ENCODE measurements at regions not wholly inside any gene's neighbourhood (a gene's known extent, or its start where the extent isn't known, plus 50 kb on each side); places are given as distances from the start of the nearest gene placed in this dataset.

DNA sequence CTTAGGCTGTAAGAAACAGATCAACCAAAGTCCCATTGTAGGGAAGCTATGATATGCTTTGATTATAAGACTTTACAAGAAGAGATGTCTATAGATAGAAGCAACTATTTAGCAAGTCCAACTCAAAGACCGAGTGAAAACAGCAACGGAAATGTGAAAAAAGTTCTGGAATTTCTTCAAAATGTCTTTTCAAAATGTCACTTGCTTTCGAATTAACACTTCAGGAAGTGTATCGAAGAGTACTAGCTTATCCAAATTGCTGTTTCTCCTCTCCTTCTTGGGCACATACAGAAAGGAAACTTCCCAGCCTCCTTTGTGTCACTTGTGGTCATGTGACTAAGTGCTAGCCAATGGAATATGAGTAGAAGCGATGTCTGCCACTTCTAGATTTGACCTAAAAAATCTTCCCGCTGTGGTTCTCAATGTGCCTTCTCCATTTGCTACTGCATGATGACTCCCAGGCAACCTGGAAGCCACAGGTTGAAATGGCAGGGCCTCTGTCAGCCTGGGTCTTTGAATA, 89.9 kb downstream of the TSEN15 start:
- no peak for DNase-seq (ENCODE audit: low spot score)

- DNase-seq (ENCODE audit: low spot score), result no peak
Measured at GRCh38 chr1:184143449-184143848, 91.9 kb downstream of the TSEN15 start.

- no peak for DNase-seq (ENCODE audit: low spot score)
Measured at GRCh38 chr1:184145083-184145482, 93.6 kb downstream of the TSEN15 start.

DNA sequence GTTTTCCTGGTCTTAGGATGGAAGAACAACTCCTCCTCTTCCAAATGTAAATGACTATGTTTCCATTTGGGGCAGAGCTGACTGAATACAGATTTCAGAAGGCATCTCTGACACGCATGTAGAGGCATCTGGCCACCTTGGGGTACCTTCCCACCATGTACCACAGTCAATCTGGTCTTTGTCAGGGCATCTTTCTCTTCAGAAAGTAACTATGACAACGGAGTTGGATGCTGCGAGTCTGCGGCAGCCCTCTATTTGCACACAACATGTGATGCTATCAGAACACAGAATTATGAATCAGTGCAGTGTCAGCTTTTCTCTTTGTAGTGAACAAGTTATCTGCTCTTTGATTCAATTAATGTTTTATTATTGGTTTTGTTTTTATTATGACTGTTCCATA, 94.7 kb downstream of the TSEN15 start:
- DNase-seq (ENCODE audit: low spot score), result no peak

DNA sequence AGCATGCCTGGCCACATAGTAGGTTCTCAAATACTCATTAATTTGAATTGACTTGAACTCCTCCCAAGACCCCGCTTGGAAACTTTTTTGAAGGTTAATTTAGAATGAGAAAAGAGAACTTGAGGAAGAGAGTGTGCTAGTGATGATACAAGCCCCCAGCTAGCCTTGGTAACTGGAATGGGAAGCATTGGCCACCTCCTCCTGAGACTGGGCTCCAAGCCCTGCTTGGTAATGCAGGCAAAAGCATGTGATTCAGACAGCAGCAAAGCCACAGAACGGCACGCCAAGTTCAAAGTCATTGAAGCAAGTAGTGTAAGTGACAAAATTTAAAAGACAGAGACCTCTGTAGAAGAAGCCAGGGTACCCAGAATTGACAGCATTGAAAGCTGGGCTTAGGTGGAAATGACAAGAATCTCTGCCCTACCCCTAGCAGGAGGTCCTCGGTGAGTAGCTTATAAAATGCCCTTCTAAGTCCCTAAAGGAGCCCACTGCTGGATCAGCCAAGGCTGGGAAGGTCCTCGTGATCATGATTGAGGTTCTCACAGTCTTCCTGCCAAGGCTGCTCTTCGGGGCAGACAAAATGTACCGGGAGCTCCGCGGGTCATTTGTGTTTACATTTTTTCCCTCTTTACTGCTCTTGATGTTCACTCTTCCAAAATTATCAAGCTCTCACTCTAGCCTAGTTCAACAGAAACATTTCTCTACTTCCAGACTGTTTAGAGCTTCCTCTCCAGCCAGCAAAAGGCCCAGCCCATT, 99.4 kb downstream of the TSEN15 start:
- peak; percentile 80 for DNase-seq (ENCODE audit: low spot score)

DNA sequence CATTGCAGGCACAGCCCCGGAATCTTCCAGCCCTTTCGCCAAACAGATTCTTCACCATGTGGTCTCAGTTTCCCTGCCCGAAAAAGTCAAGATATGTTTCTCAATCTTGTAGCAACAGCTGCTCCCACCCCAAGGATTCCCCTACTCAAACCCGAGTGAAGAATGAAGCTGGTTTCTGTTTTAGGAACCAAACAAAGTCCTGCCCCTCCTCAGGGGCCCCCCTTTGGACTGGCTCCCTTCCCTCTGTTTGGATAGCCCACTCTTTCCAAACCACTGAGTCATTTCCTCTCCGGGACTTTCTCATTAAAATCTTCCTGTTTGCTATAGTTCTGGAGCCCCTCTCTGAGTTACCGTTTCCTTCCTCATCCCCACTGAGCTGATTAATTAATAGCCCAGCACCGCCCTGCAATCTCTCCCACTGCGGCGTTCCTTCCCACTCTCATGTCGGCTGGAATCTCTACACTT, 100.9 kb downstream of the TSEN15 start:
- peak; percentile 63 for DNase-seq (ENCODE audit: low spot score)

DNA sequence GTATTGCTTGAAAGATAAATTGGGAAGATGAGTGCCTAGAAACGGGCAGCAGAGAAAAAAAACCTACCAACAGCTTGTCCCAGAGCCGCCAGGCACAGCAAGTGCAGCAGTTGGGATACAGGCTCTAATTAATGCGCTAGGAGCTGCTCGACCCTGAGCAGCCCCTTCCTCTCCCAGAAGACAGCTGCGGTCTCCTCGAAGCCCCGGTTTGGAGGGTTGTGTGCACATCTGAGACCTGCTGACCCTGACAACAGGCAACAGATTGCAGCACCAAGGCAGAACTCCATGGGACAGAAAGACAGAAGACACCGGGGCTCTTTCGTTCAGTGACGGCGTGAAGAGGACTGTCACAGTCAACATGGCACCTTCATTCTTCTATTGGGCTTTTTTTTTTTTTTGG, 101.4 kb downstream of the TSEN15 start:
- DNase-seq (ENCODE audit: low spot score), result no peak

GRCh38 chr1:184153731-184154130, 102.2 kb downstream of the TSEN15 start:
- DNase-seq (ENCODE audit: low spot score), result peak; percentile 70

- DNase-seq (ENCODE audit: low spot score), result peak; percentile 68
Measured at GRCh38 chr1:184156521-184157393, 105.2 kb downstream of the TSEN15 start.

- no peak for DNase-seq (ENCODE audit: low spot score)
Measured at GRCh38 chr1:184157394-184157742, 105.8 kb downstream of the TSEN15 start.

GRCh38 chr1:184158896-184159681, 107.6 kb downstream of the TSEN15 start:
- no peak for DNase-seq (ENCODE audit: low spot score)

- DNase-seq (ENCODE audit: low spot score), result peak; percentile 67
Measured at GRCh38 chr1:184160236-184160635, 108.7 kb downstream of the TSEN15 start.

DNA sequence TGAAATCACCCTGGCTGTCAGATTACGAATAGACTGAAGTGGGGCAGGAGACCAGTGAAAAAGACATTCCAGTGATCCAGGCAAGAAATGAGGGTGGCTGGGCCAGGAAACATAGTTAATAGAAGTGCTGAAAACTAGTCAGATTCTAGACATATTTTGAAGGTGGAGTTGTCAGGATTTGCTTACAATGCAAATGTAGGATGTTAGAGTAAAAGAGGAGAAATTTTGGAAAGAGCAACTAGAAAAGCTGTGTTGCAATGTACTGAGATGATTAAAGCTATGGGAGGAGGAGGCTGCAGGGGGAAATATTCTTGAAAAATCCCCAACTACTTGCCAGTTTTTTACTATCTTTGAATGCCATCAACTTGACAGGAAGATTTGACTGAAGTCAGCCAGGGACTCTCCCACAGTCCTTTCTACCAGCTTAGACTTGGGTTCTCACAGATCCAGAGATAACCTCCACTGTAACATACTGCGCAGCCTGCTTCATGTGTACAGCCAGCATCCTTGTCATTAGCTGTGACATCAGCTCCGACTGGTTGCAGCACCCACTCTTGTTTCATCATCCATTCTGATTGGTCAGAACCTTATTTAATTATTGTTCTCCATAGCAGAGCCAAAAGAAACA, 109.7 kb downstream of the TSEN15 start:
- no peak for DNase-seq (ENCODE audit: low spot score)

- DNase-seq (ENCODE audit: low spot score), result no peak
Measured at GRCh38 chr1:184162281-184162680, 110.8 kb downstream of the TSEN15 start.

DNA sequence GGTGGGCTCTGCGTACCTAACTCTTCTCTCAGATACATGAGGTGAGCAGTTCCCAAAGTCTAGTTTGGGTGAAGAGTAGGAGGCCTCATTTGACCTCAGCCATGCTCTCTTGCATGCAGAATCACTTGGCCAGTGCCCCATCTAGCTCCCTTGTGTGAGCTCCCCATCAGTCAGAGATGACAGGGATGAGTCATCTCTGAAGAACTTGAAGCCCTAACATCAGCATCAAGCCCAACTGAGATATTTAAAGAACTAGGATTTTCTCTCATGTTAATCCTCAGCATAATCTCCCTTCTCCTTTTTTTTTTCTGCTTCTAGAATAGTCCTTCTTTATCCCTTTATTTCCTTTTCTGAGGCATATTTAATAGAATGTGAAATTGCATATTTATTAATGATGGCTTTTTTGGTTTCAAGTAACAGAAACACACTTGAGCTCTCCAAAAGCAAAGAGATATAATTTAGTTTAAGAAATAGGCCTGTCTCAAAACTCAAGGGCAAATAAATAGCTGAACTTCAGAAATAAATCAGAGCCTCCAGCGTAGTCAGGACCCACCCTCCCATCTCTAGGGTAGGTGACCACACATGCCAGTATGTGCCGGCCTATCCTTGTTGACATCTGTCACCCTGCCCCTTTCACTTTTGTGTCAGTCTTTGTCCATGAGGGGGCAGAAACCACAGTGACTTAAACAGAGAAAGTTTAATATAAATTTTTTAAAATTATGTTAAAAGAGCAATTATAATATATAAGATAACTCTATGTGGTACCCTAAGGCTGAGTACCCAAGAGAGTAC, 112.3 kb downstream of the TSEN15 start:
- peak; percentile 74 for DNase-seq (ENCODE audit: low spot score)

DNA sequence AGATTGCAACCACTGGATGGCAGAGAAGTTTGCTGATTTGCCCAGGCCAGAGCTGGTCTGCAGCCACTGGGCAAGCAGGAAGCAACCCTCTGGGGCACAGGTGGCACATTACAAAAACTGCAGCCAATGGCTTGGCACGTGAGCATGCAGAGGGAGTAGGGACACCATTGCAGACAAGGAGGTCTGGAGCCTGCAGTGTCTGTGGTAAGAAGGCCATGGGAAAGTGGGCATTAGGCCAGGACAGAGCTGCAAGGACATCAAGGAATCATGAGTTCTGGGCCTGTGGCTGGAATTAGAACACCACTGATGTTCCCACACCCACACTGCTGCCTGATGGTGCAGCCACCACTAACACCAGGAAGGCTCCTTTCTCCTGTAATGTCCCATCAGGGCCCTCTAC, 113.0 kb downstream of the TSEN15 start:
- DNase-seq (ENCODE audit: low spot score), result no peak

DNA sequence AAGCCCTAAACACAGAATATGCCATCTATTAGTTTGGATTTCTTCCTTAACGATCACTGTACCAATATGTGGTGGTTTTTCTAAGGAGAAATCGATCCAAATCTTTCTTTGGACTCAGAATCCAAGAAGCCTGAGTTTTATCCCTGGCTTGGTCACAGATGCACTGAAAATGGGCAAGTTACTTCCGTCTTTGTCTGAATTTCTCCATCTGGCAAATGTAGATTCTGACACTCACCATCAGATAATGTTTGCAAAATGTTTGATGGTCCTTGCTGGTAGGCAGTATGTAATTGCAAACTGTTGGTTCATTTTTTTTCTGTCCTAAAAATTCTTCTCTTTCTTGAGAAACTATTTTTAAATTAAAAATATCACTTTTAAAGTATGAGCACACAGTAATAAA, 115.0 kb downstream of the TSEN15 start:
- no peak for DNase-seq (ENCODE audit: low spot score)

DNA sequence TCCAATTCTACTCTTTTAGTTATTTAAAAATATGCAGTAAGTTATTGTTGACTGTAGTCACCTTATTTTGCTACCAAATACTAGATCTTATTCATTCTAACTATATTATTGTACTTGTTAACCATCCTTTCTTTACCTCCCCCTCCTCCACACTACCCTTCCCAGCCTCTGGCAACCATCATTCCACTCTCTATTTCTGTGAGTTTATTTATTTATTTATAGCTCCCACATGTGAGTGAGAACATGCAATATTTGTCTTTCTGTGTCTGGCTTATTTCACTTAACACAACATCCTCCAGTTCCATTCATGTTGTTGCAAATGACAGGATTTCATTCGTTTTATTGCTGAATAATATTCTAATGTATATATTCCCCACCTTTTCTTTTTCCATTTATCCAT, 115.8 kb downstream of the TSEN15 start:
- no peak for DNase-seq (ENCODE audit: low spot score)

DNA sequence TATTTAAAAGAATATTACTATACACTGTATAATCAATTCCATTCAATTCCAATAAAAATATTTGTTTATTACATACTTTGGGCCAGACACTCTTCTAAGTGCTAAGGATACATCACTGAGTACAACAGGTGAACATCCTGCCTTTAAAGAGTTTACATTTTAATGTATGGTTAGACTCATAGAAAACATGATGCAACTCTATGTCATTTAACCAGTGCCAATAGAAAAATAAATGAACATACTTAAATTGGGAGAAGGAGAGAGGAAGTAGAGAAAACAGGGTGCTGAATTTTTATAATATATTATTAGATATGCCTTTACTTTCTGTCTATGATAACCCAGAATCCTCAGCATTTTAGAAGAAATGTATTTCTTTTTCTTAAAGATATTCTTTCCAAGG, 119.2 kb downstream of the TSEN15 start:
- DNase-seq (ENCODE audit: low spot score), result no peak

GRCh38 chr1:184176058-184176457, 124.5 kb downstream of the TSEN15 start:
- no peak for DNase-seq (ENCODE audit: low spot score)

DNA sequence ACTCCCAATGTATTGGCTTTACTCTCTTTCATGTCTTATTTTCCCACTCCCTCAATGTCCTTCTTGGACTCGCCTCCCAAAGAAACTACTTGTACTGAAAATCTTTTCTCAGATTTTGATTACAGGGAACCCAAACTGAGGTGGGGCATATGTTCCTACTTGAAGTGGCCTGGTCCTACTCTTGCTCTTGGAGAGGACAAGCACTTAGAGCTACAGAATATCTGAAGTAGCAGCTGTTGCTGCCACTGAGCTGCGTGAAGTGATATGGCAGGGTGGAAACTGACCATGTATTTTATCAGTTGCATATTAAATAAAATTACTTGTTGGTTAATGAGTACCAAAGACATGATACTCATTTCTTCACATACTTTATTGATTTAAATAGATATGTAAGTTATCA, 129.5 kb downstream of the TSEN15 start:
- DNase-seq (ENCODE audit: low spot score), result no peak

Data from kidney tubule cell (primary cell).